Mammary epithelial cell (primary cell): ENCODE measurements at regions not wholly inside any gene's neighbourhood (a gene's known extent, or its start where the extent isn't known, plus 50 kb on each side); places are given as distances from the start of the nearest gene placed in this dataset.

ENCODE experiments used
- CTCF ChIP-seq, 2 donors: IDR thresholded peaks in 1 of 2; conservative IDR thresholded peaks in 1 of 2; 2 replicates each; pipeline ENCODE4 v1.5.1; 2011 to 2012; ENCODE audit warnings: inconsistent platforms in 2 of 2, low read length in 2 of 2, mild to moderate bottlenecking in 2 of 2, control low read depth in 1 of 2, low read depth in 1 of 2; ENCODE audit not compliant: insufficient read depth in 1 of 2; ENCODE audit errors: extremely low read depth in 1 of 2
- EZH2 ChIP-seq: IDR thresholded peaks from 2 replicates; pipeline ENCODE4 v1.6.1; 2012; ENCODE audit warnings: low read length, inconsistent platforms, borderline replicate concordance

GRCh38 chr1:194865383-194865782 lies 1679.0 kb upstream of the B3GALT2 start:
- TF ChIP-seq CTCF (conservative IDR thresholded peaks at IDR 0.05 in 1 of 2, IDR thresholded peaks at IDR 0.05 in 1 of 2; ENCODE audit: extremely low read depth in 1 of 2, insufficient read depth in 1 of 2, low read depth in 1 of 2, low read length in 2 of 2) (no peak), EZH2 (no peak)
